ENCODE measurements at regions not wholly inside any gene's neighbourhood (a gene's known extent, or its start where the extent isn't known, plus 50 kb on each side); places are given as distances from the start of the nearest gene placed in this dataset.

DNA sequence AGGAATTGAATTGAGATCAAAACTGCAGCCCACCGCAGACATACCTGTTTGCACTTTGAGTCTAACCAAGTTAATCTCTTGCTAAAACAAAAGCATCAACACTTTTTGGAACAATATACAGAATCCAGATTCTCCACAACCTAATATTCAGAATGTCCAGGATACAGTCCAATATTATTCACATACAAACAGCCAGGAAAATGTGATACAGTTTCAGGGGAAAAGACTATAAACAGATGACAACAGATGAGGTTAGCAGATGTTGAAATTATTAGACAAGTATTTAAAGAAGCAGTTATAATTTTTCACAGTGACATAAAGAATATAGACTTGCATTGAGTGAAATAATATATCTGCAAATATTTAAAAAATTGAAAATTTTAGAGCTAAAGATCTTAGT lies 678.1 kb upstream of the CXADR start:
- TF ChIP-seq, protein P1, sequence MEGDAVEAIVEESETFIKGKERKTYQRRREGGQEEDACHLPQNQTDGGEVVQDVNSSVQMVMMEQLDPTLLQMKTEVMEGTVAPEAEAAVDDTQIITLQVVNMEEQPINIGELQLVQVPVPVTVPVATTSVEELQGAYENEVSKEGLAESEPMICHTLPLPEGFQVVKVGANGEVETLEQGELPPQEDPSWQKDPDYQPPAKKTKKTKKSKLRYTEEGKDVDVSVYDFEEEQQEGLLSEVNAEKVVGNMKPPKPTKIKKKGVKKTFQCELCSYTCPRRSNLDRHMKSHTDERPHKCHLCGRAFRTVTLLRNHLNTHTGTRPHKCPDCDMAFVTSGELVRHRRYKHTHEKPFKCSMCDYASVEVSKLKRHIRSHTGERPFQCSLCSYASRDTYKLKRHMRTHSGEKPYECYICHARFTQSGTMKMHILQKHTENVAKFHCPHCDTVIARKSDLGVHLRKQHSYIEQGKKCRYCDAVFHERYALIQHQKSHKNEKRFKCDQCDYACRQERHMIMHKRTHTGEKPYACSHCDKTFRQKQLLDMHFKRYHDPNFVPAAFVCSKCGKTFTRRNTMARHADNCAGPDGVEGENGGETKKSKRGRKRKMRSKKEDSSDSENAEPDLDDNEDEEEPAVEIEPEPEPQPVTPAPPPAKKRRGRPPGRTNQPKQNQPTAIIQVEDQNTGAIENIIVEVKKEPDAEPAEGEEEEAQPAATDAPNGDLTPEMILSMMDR (IDR thresholded peaks at IDR 0.05), result no peak
- TF ChIP-seq POLR2A (IDR thresholded peaks at IDR 0.05), result no peak
